Large intestine (tissue), 3 donors: ENCODE measurements at regions not wholly inside any gene's neighbourhood (a gene's known extent, or its start where the extent isn't known, plus 50 kb on each side); places are given as distances from the start of the nearest gene placed in this dataset.

Experiments
- DNase-seq, 2 donors: peaks; one replicate each; pipeline versions ENCODE4 v3.0.0 to v3.0.0-alpha.2; 2013
- H3K27ac ChIP-seq: one replicate; pipeline ENCODE4 v1.5.1; 2013; ENCODE audit warnings: low read length
- H3K27me3 ChIP-seq: 2 replicates; pipeline ENCODE4 v1.6.1; 2013; ENCODE audit warnings: low read length; ENCODE audit not compliant: control insufficient read depth, insufficient read depth
- H3K36me3 ChIP-seq: 2 replicates; pipeline ENCODE4 v1.6.1; 2013; ENCODE audit warnings: low read length; ENCODE audit not compliant: control insufficient read depth, insufficient read depth
- H3K4me1 ChIP-seq: one replicate; pipeline ENCODE4 v1.6.1; 2013; ENCODE audit warnings: low read length; ENCODE audit not compliant: control insufficient read depth, insufficient read depth
- H3K4me3 ChIP-seq: one replicate; pipeline ENCODE4 v1.5.1; 2013; ENCODE audit warnings: low read length
- H3K9me3 ChIP-seq: one replicate; pipeline ENCODE4 v1.6.1; 2013; ENCODE audit warnings: mild to moderate bottlenecking, low read depth, low read length, moderate library complexity; ENCODE audit not compliant: control insufficient read depth
- WGBS: methylation state at CpG from one replicate; pipeline ENCODE4 v1.1.5; 2013; ENCODE audit warnings: low lambda C conversion rate; ENCODE audit not compliant: insufficient coverage; 5-methylcytosine and 5-hydroxymethylcytosine counted together

DNA sequence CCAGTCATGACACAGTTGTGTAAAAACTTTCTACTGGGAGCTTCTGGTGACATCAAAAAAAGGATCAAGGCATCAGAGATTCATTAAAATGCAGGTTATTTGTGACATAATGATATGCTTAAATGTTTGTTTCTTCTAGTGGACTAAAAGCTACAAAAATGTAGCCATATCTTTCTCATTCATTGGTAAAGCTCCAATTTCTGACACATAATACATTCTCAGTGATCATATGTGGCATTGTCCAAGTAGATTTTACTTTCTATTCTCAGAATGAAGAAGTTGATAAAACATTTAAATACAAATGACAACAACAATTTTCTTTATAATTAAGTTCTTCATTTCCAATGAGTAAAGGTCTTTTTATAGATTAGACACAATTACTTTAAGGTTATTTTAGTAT lies 71.0 kb upstream of the ARHGEF26 start:
- H3K9me3 ChIP-seq, result no peaks in the 10 kb centered on the region
- no peak overlapping the region for H3K27ac ChIP-seq
- H3K27me3 ChIP-seq, result no peaks in the 10 kb centered on the region
- no peaks in the 10 kb centered on the region for H3K4me1 ChIP-seq
- H3K36me3 ChIP-seq, result no peaks in the 10 kb centered on the region
- H3K4me3 ChIP-seq, result no peak overlapping the region
- DNase-seq, result no peak

DNA sequence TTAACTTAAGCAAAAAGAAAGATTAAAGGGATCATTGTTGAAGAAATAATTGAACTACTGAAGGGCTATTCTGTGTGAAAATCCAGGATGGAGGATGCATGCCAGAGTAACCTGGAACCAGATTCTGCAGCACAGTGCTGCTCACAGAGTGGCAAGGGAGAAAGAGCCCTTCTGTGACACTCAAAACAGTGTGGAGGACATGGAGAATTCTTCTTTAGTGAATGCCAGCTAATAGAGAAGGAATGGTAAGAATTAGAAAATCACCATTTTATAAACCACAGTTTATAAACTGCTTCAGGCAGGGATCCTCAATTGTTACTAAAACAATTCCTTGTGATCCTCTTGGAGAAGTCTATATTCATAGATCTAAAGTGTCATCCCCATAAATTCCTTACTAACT lies 70.4 kb upstream of the ARHGEF26 start:
- Histone ChIP-seq H3K4me1 (no peaks in the 10 kb centered on the region), H3K9me3 (no peaks in the 10 kb centered on the region), H3K27me3 (no peaks in the 10 kb centered on the region), H3K36me3 (no peaks in the 10 kb centered on the region), H3K4me3 (no peak overlapping the region), H3K27ac (no peak overlapping the region)
- DNase-seq, result no peak

DNA sequence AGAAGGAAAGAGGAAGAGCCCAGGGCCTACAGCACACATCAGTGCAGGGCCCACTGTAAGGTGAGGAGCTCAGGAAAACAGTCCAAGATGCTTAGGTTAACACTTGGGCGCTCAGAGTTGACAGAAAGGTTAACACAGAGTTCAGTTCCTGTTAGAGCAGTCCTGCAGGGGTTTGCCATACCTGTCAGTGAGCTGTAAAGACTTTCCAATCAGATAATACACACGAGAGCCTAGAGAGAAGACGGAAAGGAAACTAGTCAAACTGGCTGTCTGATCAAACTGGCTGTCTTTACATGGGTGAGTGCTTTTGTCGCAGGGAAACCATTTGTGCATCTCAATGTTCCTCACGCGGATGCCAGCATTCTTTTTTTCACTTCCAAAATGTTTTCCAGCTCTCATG lies 61.4 kb upstream of the ARHGEF26 start:
- DNase-seq, result peak in 1 of 2 donors; percentile 15
- Histone ChIP-seq H3K36me3 (no peaks in the 10 kb centered on the region), H3K4me3 (no peak overlapping the region), H3K9me3 (no peaks in the 10 kb centered on the region), H3K27me3 (no peaks in the 10 kb centered on the region), H3K4me1 (no peaks in the 10 kb centered on the region), H3K27ac (peak overlapping the region; percentile 24)
- no CpG with 5 or more reads among the region's 6 CpGs for WGBS

DNA sequence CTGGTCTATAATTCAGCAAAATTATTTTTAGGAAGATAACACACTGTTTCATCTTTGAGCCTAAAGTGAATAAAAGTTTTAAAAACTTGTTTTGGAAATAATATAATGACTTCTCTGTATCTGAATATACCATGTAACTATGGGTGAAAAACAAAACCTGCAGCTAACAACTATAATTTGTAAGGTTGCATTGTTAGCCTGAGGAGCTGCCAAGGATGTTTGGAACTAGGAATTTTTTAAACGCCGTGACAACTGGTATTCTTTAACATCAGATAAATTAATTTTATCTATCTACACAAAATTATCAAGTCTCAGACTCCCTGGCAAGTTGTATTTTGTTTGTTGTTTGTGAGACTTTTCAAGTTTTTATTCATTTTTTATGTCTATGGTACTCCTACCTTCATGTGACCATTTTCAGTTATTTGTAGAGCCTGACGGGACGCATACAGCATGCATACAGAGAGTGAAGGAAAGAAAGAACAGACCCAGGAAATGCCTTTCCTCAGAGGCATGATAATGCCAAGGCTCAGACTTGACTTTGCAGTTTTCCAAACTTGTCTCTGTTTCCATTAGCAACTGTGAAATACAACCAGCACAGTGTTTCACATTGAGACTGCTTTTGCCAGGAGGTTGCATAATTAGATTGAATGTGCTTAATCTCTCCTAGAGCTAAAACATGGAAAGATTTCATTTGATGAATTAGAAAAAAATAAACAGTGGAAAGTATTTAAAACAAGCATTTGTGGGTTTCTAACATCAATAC lies 60.8 kb upstream of the ARHGEF26 start:
- H3K4me3 ChIP-seq, result no peak overlapping the region
- peak overlapping the region; percentile 24 for H3K27ac ChIP-seq
- H3K4me1 ChIP-seq, result no peaks in the 10 kb centered on the region
- DNase-seq, result peak; percentile 23 to 30
- no peaks in the 10 kb centered on the region for H3K9me3 ChIP-seq
- no peaks in the 10 kb centered on the region for H3K36me3 ChIP-seq
- H3K27me3 ChIP-seq, result no peaks in the 10 kb centered on the region
- WGBS, result 92% methylated on average over 2 of the region's 4 CpGs

DNA sequence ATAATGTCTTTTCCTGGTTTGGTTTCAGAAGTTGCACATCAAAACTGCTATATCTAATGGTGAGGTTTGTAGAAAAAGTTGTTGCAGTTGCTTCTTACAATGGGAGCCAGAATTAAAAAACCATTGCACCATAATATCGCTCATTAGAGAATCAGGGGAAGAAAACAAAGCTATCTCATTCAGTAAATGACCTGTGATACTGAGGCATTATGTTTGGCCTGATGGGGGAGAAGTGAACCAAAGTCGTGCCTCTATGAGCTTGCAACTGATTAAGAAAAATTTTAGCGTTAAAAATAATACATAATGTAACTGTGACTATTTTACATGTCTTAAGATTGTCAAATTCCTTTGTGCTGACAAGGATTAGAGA lies 60.2 kb upstream of the ARHGEF26 start:
- H3K36me3 ChIP-seq, result no peaks in the 10 kb centered on the region
- no peaks in the 10 kb centered on the region for H3K9me3 ChIP-seq
- 84% methylated on average over 2 of the region's 3 CpGs for WGBS
- no peak for DNase-seq
- H3K27ac ChIP-seq, result no peak overlapping the region
- no peak overlapping the region for H3K4me3 ChIP-seq
- H3K4me1 ChIP-seq, result no peaks in the 10 kb centered on the region
- H3K27me3 ChIP-seq, result no peaks in the 10 kb centered on the region

DNA sequence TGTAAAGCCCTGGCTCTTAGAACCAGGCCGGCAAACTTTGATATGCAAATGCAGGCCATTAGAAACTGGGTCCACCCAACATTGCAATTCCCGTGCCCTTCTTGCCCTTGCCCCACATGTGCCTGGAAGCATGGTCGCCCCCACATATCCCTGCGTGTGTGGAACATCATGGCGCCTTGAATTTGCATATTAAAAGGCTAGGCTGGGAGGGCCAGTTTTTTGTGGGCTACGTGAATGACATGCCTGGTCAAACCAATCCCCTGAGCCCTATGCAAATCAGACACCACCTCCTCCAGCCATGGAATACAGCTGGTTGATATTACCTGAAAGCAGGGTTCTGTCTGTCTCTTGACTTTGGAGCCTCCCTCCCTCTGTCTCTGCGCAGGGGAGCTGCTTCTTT lies 58.7 kb upstream of the ARHGEF26 start:
- no peaks in the 10 kb centered on the region for H3K27me3 ChIP-seq
- no peak overlapping the region for H3K27ac ChIP-seq
- DNase-seq, result no peak
- WGBS, result 60% methylated on average over 1 of the region's 7 CpGs
- H3K4me3 ChIP-seq, result no peak overlapping the region
- no peaks in the 10 kb centered on the region for H3K36me3 ChIP-seq
- H3K4me1 ChIP-seq, result no peaks in the 10 kb centered on the region
- no peaks in the 10 kb centered on the region for H3K9me3 ChIP-seq

DNA sequence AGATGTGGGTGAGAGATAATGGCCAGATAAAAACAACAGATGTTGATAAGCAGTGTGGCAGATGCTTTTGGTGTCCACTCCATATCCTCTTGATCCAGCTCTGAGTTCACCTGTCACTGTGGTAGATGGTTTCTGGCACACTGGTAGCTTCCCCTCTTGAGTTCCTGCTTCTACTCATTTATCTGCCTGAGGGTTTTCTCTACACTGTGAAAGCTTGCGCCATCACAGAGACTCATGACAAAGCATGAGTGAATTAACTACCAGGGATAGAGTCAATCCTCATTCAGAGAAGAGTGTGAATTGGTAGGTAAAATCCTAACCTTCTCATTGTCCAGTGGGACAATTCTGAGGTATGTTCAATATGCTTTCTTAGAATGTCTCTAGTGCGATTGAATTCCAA lies 50.0 kb upstream of the ARHGEF26 start:
- Histone ChIP-seq H3K9me3 (peaks cover 3% of the 10 kb centered on the region), H3K36me3 (no peaks in the 10 kb centered on the region), H3K27me3 (no peaks in the 10 kb centered on the region), H3K4me3 (no peak overlapping the region), H3K4me1 (no peaks in the 10 kb centered on the region), H3K27ac (no peak overlapping the region)
- DNase-seq, result no peak
- 100% methylated on average over 1 of the region's 2 CpGs for WGBS
